ENCODE measurements at regions not wholly inside any gene's neighbourhood (a gene's known extent, or its start where the extent isn't known, plus 50 kb on each side); places are given as distances from the start of the nearest gene placed in this dataset.

- H2BK5ac ChIP-seq (ENCODE audit: low read length): no peak overlapping the region
- no peak overlapping the region for H3K9ac ChIP-seq (ENCODE audit: low read length)
- no peak overlapping the region for H3K4ac ChIP-seq (ENCODE audit: low read depth, low read length)
- H4K5ac ChIP-seq (ENCODE audit: low read length): no peak overlapping the region
- H3K36me3 ChIP-seq (ENCODE audit: control insufficient read depth, insufficient read depth, low read length): no peaks in the 10 kb centered on the region
- no peaks in the 10 kb centered on the region for H3K79me2 ChIP-seq (ENCODE audit: control insufficient read depth, insufficient read depth, low read length)
- no peak overlapping the region for H2BK15ac ChIP-seq (replicated peaks; ENCODE audit: low read depth)
- H3K4me2 ChIP-seq (ENCODE audit: low read length): no peak overlapping the region
- DNase-seq: no peak
- H3K18ac ChIP-seq (ENCODE audit: low read length): no peak overlapping the region
- no peaks in the 10 kb centered on the region for H3K27me3 ChIP-seq (ENCODE audit: insufficient read depth, low read length, poor library complexity)
- no peak overlapping the region for H3K4me3 ChIP-seq (ENCODE audit: low read length)
- H3K4me1 ChIP-seq (ENCODE audit: control insufficient read depth, low read depth, low read length): peaks cover under 1% of the 10 kb centered on the region
- WGBS (ENCODE audit: extremely low coverage, insufficient coverage, low lambda C conversion rate): no CpG with 5 or more reads among the region's 4 CpGs
- no peak overlapping the region for H3K23ac ChIP-seq (ENCODE audit: low read length)
- H3K79me1 ChIP-seq (ENCODE audit: low read length): no peaks in the 10 kb centered on the region
- H2BK120ac ChIP-seq (ENCODE audit: low read depth, low read length): no peak overlapping the region
- no peak overlapping the region for H3K27ac ChIP-seq (ENCODE audit: low read depth, low read length)
- H3K56ac ChIP-seq (ENCODE audit: low read length): no peak overlapping the region
- H2AK5ac ChIP-seq (ENCODE audit: low read length): no peak overlapping the region
- H4K8ac ChIP-seq (ENCODE audit: low read depth, low read length): no peak overlapping the region
These were observed 90.6 kb upstream of the B3GAT2 start for GRCh38 chr6:71047417-71047816.

DNA sequence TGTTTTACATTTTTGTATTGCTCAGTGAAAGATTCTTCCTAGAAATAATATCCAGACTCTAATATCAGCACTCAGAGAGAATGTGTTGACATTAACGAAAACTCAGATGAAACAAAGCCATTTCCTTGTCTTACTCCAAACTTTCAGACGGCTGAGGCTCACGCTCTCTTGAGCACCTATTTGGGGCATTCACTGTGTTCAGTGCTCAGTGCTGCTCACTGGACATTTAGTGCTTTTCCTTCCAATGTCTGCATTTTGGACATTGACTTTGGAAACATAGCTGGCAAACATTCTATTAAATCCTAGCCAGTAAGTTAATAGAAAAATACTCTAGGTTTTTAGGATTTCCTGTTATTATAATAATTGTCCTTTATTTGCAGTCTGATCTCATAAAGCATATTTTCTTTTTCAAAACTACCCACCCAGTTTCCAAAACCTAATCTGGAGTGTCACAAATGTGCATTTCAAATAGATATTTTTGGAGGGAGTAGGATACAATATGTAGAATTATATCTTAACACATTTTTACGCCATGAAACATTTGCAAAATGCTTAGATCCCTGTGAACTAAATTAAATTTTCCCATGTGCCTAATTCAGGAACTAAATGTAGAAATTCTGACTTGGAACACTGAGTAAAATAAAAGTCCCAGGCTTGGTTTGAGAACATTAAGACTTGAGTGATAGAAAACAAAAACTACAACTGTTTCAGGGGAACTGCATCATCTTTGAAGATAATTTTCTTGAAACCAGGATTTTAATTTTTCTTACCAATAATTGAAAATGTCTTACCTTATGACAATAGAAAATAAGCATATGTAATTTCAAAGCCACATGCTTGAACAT, 91.7 kb upstream of the B3GAT2 start:
- Histone ChIP-seq H3K27ac (ENCODE audit: low read depth, low read length) (no peak overlapping the region), H2BK120ac (ENCODE audit: low read depth, low read length) (no peak overlapping the region), H4K8ac (ENCODE audit: low read depth, low read length) (no peak overlapping the region), H4K5ac (ENCODE audit: low read length) (no peak overlapping the region), H3K9ac (ENCODE audit: low read length) (no peak overlapping the region), H3K79me1 (ENCODE audit: low read length) (no peaks in the 10 kb centered on the region), H3K18ac (ENCODE audit: low read length) (no peak overlapping the region), H3K36me3 (ENCODE audit: control insufficient read depth, insufficient read depth, low read length) (no peaks in the 10 kb centered on the region), H3K79me2 (ENCODE audit: control insufficient read depth, insufficient read depth, low read length) (no peaks in the 10 kb centered on the region), H3K23ac (ENCODE audit: low read length) (no peak overlapping the region), H3K27me3 (ENCODE audit: insufficient read depth, low read length, poor library complexity) (no peaks in the 10 kb centered on the region), H3K4me2 (ENCODE audit: low read length) (no peak overlapping the region), H3K56ac (ENCODE audit: low read length) (no peak overlapping the region), H3K4me3 (ENCODE audit: low read length) (no peak overlapping the region), H3K4ac (ENCODE audit: low read depth, low read length) (no peak overlapping the region), H2BK15ac (replicated peaks; ENCODE audit: low read depth) (no peak overlapping the region), H2AK5ac (ENCODE audit: low read length) (no peak overlapping the region), H3K4me1 (ENCODE audit: control insufficient read depth, low read depth, low read length) (no peaks in the 10 kb centered on the region), H2BK5ac (ENCODE audit: low read length) (no peak overlapping the region)
- no CpG with 5 or more reads among the region's 4 CpGs for WGBS (ENCODE audit: extremely low coverage, insufficient coverage, low lambda C conversion rate)
- DNase-seq: no peak

GRCh38 chr6:71049198-71049770, 92.4 kb upstream of the B3GAT2 start:
- no peak overlapping the region for H2BK15ac ChIP-seq (replicated peaks; ENCODE audit: low read depth)
- H3K4me1 ChIP-seq (ENCODE audit: control insufficient read depth, low read depth, low read length): no peaks in the 10 kb centered on the region
- no peak overlapping the region for H4K5ac ChIP-seq (ENCODE audit: low read length)
- no peak overlapping the region for H3K23ac ChIP-seq (ENCODE audit: low read length)
- no peak overlapping the region for H3K9ac ChIP-seq (ENCODE audit: low read length)
- no peak overlapping the region for H4K8ac ChIP-seq (ENCODE audit: low read depth, low read length)
- WGBS (ENCODE audit: extremely low coverage, insufficient coverage, low lambda C conversion rate): no CpG with 5 or more reads among the region's 3 CpGs
- no peak overlapping the region for H3K4me2 ChIP-seq (ENCODE audit: low read length)
- H3K4me3 ChIP-seq (ENCODE audit: low read length): no peak overlapping the region
- no peak overlapping the region for H3K56ac ChIP-seq (ENCODE audit: low read length)
- H2BK5ac ChIP-seq (ENCODE audit: low read length): no peak overlapping the region
- no peak overlapping the region for H3K18ac ChIP-seq (ENCODE audit: low read length)
- no peak for DNase-seq
- no peak overlapping the region for H3K4ac ChIP-seq (ENCODE audit: low read depth, low read length)
- no peaks in the 10 kb centered on the region for H3K79me2 ChIP-seq (ENCODE audit: control insufficient read depth, insufficient read depth, low read length)
- H3K79me1 ChIP-seq (ENCODE audit: low read length): no peaks in the 10 kb centered on the region
- H2BK120ac ChIP-seq (ENCODE audit: low read depth, low read length): no peak overlapping the region
- no peak overlapping the region for H3K27ac ChIP-seq (ENCODE audit: low read depth, low read length)
- no peaks in the 10 kb centered on the region for H3K27me3 ChIP-seq (ENCODE audit: insufficient read depth, low read length, poor library complexity)
- H3K36me3 ChIP-seq (ENCODE audit: control insufficient read depth, insufficient read depth, low read length): no peaks in the 10 kb centered on the region
- H2AK5ac ChIP-seq (ENCODE audit: low read length): no peak overlapping the region

GRCh38 chr6:71053475-71053874, 96.6 kb upstream of the B3GAT2 start:
- Histone ChIP-seq H3K23ac (ENCODE audit: low read length) (no peak overlapping the region), H3K9ac (ENCODE audit: low read length) (no peak overlapping the region), H2BK120ac (ENCODE audit: low read depth, low read length) (no peak overlapping the region), H3K56ac (ENCODE audit: low read length) (no peak overlapping the region), H3K27ac (ENCODE audit: low read depth, low read length) (no peak overlapping the region), H3K4ac (ENCODE audit: low read depth, low read length) (no peak overlapping the region), H3K79me2 (ENCODE audit: control insufficient read depth, insufficient read depth, low read length) (no peaks in the 10 kb centered on the region), H3K18ac (ENCODE audit: low read length) (no peak overlapping the region), H2AK5ac (ENCODE audit: low read length) (no peak overlapping the region), H2BK15ac (replicated peaks; ENCODE audit: low read depth) (no peak overlapping the region), H4K5ac (ENCODE audit: low read length) (no peak overlapping the region), H2BK5ac (ENCODE audit: low read length) (no peak overlapping the region), H3K27me3 (ENCODE audit: insufficient read depth, low read length, poor library complexity) (no peaks in the 10 kb centered on the region), H4K8ac (ENCODE audit: low read depth, low read length) (no peak overlapping the region), H3K36me3 (ENCODE audit: control insufficient read depth, insufficient read depth, low read length) (no peaks in the 10 kb centered on the region), H3K4me3 (ENCODE audit: low read length) (no peak overlapping the region), H3K79me1 (ENCODE audit: low read length) (no peaks in the 10 kb centered on the region), H3K4me1 (ENCODE audit: control insufficient read depth, low read depth, low read length) (no peaks in the 10 kb centered on the region), H3K4me2 (ENCODE audit: low read length) (no peak overlapping the region)
- no peak for DNase-seq
- no CpG with 5 or more reads among the region's 4 CpGs for WGBS (ENCODE audit: extremely low coverage, insufficient coverage, low lambda C conversion rate)

DNA sequence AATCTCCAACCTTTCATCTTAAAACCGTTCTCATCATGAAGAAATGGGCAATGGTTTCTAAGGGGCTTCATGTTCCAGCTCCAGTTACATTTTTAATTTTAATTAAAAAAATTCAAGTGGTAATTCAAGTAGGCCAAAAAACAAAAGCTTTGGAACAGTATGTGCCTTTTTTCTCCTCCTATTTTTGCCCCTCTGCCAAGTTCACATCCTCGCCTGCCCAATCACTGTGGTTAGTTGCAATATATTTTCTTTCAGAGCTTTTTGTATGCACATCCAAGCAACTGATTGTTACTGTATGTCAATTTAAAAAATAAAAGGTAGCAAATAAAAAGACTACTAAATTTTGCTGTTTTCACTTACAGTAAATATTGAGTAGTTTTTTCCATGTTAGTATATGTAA, 99.8 kb upstream of the B3GAT2 start:
- H3K27ac ChIP-seq (ENCODE audit: low read depth, low read length): no peak overlapping the region
- no peak overlapping the region for H2BK15ac ChIP-seq (replicated peaks; ENCODE audit: low read depth)
- no peak overlapping the region for H3K4me2 ChIP-seq (ENCODE audit: low read length)
- no peak overlapping the region for H3K56ac ChIP-seq (ENCODE audit: low read length)
- no peaks in the 10 kb centered on the region for H3K79me2 ChIP-seq (ENCODE audit: control insufficient read depth, insufficient read depth, low read length)
- H3K4me1 ChIP-seq (ENCODE audit: control insufficient read depth, low read depth, low read length): no peaks in the 10 kb centered on the region
- DNase-seq: no peak
- H2AK5ac ChIP-seq (ENCODE audit: low read length): no peak overlapping the region
- no peak overlapping the region for H3K18ac ChIP-seq (ENCODE audit: low read length)
- no peaks in the 10 kb centered on the region for H3K36me3 ChIP-seq (ENCODE audit: control insufficient read depth, insufficient read depth, low read length)
- no peak overlapping the region for H3K9ac ChIP-seq (ENCODE audit: low read length)
- no peaks in the 10 kb centered on the region for H3K27me3 ChIP-seq (ENCODE audit: insufficient read depth, low read length, poor library complexity)
- no peak overlapping the region for H2BK120ac ChIP-seq (ENCODE audit: low read depth, low read length)
- H3K79me1 ChIP-seq (ENCODE audit: low read length): no peaks in the 10 kb centered on the region
- no CpG with 5 or more reads among the region's 2 CpGs for WGBS (ENCODE audit: extremely low coverage, insufficient coverage, low lambda C conversion rate)
- no peak overlapping the region for H3K4ac ChIP-seq (ENCODE audit: low read depth, low read length)
- no peak overlapping the region for H4K8ac ChIP-seq (ENCODE audit: low read depth, low read length)
- H3K4me3 ChIP-seq (ENCODE audit: low read length): no peak overlapping the region
- H3K23ac ChIP-seq (ENCODE audit: low read length): no peak overlapping the region
- H4K5ac ChIP-seq (ENCODE audit: low read length): no peak overlapping the region
- H2BK5ac ChIP-seq (ENCODE audit: low read length): no peak overlapping the region
